ENCODE measurements at regions not wholly inside any gene's neighbourhood (a gene's known extent, or its start where the extent isn't known, plus 50 kb on each side); places are given as distances from the start of the nearest gene placed in this dataset.
"Not testable (repeated sequence)": the region's sequence is repeated elsewhere in the genome, so short reads cannot be mapped to it uniquely, and the experiment has no call there.

DNA sequence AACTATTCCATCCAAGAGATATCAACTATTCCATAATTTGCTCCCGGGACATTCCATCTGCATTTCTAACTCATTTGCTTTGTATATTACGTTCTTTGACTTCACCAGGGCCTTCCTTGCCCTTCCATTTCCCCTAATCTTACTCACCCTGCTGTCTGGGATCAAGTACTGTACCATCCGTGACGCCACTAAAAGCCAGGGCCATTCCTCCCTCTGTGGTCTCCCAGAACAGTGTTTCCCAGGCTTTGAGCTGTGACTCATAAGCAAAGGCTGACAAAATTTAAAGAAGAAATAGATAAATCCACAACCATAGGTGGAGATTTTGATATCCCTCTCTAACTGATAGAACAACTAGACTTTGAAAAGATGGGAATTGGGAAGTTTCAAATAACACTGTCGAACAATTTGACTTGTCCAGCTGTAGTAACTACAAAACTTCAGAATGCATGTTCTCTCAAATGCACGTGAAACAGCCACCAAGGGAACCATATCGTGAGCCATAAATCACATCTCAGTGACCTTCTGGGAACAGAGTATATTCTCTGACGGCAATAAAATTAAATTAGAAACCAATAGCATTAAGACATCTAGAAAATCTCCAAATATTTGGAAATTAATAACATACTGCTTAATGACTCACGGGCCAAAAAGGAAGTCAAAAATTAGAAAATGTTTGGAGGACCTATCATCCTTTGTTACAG is 501.0 kb downstream of the SETD4 start:
- DNase-seq = no peak

DNA sequence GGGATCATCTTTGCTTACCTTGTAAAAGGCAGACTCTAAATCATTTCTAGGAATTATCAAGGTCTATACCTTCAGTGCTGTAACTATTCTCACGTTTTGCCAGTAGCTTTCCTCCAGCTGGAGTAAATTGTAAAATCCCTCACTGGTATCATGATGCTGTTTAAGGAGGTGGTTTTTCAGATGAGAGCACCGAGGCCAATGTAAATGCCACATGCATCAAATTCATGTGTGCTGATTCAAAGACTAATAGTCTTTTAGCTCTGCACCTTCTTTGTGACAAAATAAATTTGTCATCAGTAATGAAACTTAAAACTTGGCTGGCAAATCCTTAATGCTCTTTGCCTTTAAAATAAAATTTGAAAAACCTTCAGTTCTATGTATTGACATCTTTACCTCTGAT is 503.8 kb downstream of the SETD4 start:
- DNase-seq = no peak

DNA sequence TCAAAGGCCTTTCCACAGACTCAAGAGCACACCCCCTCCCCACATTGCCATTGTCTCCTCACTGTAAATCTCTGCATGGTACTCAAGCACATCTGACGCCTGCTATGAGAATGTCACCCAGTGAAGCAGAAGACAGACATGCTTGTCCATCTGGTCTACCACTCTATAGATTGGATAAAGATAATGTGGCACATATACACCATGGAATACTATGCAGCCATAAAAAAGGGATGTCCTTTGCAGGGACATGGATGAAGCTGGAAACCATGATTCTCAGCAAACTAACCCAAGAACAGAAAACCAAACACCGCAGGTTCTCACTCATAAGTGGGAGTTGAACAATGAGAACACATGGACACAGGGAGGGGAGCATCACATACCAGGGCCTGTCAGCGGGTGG is 503.4 kb upstream of the RUNX1 start:
- DNase-seq = not testable (repeated sequence)

DNA sequence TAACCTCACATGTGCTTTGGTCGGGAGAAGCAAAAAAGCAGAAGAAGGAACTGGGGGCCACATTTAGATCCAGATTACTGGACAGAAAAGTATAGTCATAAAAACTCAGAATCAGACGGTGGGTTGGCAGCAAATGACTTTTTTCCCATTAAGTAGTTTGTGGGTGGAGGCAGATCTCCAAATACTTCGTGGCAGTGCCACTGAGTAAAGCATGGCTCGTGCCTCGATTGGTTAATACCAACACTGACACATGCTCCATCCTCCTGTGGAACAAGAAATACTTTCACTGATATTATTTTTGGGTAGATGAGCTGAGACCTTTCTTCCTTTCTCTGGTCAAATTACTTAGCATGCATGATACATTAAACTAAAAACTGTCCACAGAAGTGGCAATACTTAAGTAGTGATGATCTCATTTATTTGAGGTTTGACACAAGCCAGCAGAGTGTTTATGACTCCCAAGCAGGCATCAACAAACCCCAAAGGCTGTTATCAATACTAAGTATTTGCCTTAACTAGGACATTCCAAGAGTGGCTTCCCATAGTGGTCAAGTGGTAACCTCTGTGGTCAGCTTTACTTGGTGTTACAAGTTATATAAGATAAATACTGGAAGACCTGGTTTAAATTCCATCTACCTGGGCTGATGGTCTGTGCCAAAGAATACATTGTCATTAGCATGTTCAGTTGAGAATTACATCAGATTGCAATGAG is 500.0 kb upstream of the RUNX1 start:
- no peak for DNase-seq

DNA sequence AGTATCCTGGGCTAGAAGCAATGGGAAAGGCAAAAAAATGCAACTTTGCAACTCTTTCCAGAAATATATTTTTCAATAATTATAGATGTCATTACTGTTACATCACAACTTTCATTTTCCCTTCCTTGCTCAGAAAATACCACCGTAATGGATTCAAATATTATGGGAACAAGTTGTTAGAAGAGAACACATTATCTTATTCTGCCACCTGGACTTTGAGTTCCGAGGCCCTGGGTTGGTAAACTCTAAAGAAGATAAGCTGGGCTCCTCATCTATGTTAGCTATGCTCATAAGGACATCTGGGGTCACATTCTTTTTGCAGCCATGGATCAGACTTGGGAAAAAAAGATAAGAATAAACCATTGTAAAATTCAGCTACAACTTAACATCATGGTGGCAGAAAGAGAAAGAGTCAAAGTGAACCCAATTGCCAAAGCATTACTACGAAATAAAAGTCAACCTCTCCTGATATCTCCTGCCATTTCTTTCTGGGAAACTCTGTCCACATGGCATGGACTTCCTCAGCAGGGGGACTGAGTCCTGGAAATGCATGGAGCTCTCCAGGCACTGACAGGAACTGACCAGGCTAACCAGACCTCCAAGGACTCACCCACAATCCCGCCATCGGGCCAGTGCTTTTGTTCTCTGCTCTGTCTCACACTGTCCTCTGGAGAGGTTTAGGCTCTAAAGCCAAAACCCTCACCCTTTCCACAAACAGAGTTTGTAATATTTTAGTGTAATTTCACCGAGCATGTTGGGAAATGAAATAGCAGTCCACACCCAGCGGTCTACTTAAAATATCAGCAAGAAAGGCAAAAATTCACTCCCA is 499.1 kb upstream of the RUNX1 start:
- DNase-seq = no peak

DNA sequence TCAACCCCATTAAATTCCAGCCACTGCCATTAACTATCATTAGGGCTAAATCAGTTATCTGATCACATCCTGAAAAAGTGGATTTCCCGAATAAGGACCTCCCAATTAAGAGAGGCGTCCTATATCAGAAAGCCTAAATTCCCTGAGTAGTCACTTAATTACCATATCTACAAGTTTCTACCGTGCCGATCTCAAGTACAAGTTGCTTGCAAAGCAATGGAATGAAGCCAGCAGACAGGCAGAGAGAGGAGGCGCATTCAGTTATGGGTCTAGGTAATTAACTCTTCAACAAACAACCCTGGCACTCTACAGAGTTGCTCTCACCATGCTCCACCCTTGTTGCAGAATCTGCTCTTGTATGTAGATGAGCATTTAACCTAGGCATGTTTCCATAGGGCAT is 494.6 kb upstream of the RUNX1 start:
- no peak for DNase-seq

DNA sequence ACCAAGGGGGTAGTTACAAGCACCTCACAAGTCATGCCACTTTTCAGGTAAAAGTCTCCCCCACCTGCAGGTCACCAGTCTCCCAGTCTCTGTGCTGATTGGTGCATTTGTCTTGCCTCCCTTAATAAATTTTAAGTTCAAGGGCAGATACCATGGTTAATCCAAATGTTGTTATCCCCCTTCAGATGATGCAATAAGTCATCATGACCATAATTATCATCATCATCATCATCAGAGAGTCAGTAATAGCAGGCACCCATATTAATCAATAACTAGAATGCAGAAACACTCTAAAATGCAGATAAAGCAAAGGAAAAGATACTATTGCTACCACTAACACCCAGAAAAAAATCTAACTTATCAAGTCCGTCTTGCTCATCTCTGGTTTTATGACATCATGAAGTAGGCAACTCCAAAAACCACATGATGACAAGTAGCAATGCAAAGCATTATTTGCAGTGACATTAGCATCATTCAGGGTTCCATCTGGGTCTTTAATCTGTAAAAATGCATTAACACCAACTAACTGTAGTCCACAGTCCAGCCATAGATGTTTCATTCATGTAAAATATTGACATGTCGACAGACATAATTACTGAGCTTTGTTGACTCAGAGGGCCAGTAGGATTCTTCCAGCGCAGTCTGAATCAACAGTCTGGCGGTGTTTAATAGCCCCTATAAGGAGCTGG is 492.0 kb upstream of the RUNX1 start:
- DNase-seq = peak in 1 of 2 experiments; percentile 11

DNA sequence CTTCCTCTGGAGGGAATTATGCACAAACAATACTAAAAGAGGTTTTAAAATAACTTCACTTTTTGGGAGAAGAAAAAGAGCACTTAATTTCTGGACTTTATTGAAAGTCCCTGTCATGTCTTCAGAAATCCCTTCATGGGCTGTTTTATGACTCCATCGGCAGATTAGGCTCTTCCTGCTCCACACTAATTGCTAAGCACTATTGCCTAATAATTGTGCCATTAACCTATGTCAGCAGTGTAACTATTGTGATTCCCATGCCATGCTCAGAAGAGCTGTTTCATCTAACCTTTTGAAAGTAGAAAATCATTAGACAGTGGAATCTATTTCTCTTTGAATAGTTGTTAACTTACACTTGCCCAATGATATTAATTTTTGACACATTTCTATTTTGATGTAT is 489.3 kb upstream of the RUNX1 start:
- DNase-seq = no peak

DNA sequence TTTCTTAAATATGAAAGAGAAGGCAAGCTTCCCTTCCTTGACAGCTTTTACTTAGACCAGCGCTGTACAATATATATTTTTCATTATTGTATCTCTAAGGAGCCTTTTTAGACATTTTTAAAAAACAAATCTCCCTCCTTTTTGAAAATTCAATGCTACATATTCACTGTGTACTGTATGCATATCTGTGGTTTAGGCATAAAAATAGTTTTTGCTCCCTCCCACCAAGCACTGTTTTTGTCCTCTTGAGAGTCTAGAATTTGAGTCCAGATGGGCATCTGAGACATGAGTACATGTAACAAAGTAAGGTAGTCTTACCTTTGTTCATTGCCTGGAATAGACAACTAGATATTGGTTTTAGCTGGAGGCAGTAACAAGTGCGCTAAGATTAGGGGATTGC is 488.5 kb upstream of the RUNX1 start:
- DNase-seq = no peak

DNA sequence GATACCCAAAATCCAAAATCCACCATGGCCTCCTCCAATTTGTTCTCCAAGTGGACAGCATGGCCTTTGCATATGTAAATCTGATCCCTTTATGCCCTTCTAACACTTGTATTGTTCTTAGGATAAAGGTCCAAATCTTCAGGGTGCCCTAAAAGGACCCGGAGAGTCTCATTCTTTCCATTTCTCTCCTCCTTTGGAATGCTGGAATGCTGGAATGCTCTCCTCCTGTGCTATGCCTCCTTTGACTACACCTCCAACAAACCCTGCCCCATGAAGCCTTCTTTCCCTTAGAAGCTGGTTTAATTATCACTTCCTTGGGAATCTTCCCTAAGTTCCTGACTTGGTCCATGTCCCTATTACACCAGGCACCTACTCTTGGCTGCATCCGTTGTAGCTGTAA is 484.8 kb upstream of the RUNX1 start:
- no peak for DNase-seq

DNA sequence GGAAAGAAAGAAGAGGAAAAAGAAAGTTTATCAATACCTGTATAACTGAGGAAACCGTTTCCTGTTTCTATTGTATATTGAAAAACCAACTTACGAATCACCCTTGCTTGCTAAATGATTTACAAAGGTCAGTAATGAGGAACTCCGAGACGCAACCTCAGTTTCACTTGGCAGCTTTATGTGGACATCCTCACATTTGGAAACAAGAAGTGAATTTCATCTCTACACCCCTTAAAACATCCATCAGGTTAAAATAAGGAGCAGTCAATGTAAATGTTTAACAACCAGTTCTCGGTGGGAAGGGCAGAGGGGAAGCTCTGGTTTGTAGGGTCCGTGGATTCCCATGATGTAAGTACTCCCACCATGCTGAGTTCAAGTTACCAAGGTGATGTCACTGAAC is 481.7 kb upstream of the RUNX1 start:
- no peak for DNase-seq

DNA sequence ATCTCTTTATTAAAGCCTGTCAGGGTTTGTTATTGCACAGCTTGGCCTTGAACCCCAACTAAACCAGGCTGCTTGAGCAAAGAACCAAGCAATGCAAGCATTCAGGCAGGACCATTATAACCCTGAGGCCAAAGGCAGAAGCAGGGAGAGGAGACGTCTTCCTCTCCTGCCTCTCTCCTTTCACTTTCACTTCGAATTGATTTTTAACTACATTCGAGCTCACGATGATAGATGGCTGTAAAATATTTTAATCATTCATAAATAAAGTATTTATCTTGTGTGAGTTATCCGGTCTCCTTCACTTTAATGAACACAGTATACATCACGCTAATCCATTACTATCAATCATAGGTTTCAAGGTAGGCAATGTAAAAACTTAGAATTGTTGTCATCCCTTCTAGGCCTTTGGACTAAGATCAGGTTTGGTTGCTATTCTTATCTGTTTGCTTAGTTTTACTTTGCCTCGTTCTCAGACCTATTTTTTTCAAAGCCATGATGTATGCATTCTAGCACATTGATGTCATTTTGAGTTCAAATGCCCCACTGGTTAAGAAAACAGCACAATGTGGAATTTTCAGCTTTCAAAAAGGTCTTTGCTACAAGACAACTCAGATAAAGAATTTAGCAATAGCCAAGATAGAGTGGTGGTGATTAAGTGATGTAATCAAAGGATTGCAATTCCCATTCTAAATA is 480.2 kb upstream of the RUNX1 start:
- no peak for DNase-seq

DNA sequence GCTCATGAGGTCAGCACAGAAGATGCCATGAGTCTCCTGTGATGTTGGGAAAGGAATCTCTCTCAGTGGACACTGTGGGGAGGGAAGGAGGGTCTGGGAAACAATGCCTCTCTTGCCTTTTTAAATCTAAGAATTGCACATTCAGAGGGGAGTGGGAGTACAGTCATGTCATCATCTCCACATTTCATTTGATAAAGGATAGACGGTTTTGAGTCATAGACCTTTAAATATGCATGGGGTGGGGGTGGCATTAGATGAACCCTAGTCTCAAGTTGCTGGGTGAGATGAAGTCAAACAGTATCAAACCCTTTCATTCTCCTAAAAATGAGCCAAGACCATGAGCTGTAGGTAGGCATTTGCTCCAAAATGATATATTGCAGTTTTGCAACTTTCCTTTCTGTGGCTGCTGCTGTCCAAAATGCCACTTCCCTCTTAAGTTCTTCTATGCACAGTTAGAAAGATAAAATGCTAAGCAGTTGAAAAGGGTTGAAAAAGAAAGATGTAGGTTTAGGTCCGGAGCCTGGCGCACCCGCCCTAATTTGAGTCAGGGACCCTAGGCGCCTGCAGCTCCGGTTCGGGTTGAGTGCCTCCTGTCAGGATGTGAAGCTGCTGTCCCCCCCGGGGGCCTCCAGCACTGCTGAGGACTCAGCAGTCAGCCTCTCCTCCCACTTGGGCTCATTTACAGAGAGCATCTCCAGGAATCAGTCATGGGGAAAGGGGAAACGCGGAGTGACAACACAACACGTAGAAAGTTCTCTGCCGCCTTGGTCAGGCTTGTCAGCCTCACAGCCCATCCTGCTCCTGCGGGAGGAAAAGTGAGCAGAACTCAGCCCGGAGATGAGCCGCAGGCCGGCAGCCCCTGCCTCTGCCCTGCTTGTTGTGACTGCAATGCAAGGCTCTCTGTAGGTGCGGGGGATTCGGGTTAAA is 479.3 kb upstream of the RUNX1 start:
- DNase-seq = peak in 1 of 2 experiments; percentile 11

DNA sequence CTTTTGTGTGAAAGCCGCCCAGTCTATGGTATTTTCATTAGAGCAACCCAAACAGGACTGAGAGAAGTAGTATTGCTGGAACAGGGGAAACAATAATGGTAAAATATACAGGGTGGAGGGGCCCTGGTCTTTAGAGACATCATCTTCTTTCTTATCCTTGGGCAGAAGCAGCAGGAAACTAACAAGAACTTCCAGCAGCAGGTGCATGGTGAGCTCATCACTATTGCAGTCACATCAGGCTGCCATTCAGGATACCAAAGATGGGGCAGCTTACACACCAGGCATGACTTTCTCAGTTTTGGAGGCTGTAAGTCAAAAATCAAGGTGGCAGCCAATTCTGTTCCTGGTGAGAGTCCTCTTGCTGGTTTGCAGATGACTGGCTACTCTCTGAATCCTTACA is 478.3 kb upstream of the RUNX1 start:
- no peak for DNase-seq

DNA sequence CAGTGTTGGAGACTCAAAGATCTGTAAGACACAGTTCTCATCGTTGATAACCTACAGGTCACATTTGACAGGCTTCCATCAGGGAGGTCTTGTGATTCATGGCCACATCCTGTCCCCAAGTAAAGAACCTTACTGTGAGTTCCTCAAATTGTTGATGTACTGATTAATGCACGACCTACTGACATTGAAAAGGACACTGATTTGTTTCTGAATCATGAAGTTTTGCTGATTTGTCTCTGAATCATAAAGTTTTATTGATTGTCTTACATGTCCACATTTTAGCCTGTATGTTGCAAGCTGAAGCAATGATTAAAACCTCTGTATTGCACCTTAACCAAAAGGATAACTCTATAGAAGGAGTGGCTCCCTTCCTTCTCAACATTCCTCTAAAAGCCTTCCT is 476.3 kb upstream of the RUNX1 start:
- no peak for DNase-seq

DNA sequence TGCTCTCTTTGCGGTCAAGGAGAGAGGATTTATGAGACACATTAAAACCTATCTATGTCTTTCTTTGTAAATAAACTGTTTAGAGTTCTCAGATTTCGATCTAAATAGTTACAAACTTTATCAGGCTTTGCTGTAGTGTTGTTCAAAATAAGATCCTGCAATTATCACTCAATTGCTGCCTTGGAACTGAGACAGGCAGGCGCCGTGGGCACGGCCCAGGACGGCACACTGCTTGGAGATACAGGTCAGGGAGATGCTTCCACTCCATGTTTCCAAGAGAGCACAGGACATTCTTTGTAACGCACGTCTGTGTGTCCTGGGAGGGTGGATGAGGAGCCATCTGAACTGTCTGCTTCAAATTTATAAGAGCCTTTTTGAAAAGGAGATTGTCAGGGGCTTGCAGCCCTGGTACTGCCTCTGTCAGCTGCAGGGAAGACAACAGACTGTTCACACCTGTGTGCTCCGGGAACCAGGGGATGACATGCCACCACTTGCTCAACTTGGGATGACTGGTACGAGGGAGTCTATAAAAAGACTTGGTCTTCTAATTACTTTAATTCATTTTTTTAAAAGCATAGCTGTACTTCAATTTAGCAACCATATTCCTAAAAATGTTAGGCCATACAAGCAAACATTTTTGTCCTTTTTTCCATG is 472.9 kb upstream of the RUNX1 start:
- no peak for DNase-seq

DNA sequence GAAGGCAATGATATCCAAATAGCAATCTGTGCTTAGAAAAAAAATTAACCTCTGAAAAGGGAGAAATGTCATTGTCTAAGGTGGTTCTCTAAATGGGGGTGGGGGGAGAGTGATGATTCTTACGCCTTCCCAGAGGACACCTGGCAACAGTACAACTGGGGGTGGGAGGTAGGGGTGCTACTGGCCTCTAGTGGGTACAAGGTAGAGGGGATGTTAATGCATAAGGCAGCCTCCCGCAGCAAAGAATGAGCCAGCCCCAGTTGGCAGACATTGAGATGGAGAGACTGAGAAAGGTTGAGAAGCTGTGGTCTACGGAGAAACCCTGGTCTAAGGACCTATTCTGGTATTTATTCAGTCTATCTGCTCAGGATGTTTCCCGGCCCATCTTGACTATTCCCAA is 472.2 kb upstream of the RUNX1 start:
- DNase-seq = no peak

DNA sequence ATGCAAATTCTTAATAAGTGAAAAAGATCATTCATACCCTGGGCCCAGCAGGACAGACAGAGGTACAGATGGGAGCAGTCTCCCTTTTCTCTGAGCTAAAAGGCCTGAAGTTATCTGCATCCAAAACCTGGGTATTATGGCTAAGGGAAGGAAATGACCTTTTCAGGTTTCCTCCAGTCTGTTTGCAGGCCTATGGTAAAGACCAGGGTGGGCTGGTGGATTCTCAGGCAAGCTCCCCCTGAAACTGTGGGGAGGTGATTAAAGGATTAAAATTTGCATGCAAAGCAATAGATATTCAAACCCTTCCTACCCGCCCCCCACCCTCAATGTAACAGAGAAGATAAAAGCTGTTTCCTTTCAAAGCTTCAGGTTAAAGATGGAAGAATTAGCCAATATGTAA is 471.8 kb upstream of the RUNX1 start:
- peak in 1 of 2 experiments; percentile 27 for DNase-seq

DNA sequence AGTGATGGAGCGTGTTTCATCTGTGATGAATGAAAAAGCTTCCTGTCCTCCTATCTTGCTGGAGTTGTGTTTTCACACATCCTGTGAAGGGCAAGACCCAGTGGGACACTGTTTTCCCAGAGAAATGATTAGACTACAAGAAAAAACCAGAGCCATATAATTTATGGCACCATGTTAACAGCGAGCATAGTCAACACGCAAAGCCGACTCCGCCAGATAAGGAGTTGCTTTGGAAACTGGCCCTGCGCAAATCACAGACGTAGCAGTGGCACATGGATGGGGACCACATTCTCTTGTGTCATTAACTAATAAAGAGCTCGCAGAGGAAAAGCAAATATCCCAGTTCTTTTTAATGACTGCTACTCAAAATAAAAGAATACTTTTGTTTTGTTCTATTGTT is 471.2 kb upstream of the RUNX1 start:
- DNase-seq = no peak

DNA sequence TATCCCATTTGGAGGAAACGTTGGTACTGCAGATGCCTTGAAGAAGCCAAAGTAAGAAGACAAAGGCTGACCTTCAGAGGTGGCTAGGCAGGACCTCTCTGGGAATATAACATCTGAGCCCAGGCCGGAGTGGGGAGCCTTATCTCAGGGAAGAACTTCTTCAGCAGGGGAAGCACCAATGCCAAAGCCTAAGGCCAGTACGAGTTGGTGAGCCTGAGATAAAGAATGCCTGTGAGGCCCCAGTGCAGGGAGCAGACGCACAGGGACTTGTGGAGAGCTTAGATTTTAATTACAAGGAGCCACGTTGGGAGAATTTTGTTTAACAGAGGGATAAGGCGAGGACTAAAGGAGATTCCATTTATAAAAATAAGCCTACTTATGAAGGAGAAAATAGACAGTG is 468.8 kb upstream of the RUNX1 start:
- DNase-seq = no peak

DNA sequence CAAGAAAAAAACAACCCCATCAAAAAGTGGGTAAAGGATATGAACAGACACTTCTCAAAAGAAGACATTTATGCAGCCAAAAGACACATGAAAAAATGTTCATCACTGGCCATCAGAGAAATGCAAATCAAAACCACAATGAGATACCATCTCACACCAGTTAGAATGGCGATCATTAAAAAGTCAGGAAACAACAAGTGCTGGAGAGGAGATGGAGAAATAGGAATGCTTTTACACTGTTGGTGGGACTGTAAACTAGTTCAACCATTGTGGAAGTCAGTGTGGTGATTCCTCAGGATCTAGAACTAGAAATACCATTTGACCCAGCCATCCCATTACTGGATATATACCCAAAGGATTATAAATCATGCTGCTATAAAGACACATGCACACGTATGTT is 467.2 kb upstream of the RUNX1 start:
- DNase-seq = not testable (repeated sequence)

Measured in NCI-H526 (cell line).